Uterus (tissue), 2 donors: ENCODE measurements at regions not wholly inside any gene's neighbourhood (a gene's known extent, or its start where the extent isn't known, plus 50 kb on each side); places are given as distances from the start of the nearest gene placed in this dataset.

Source experiments
- POLR2A ChIP-seq, 2 donors: fragments of 450-650 bp; IDR thresholded peaks; one replicate each; pipeline ENCODE4 v1.6.1; 2016; ENCODE audit warnings: antibody characterized with exemption in 2 of 2, mild to moderate bottlenecking in 1 of 2, moderate library complexity in 1 of 2
- TF ChIP-seq, protein P1 (sequence below), 4 experiments: fragments of 200-600 bp in 2 of 4; fragments of 450-650 bp in 2 of 4; sonication (generic) in 2 of 4; IDR thresholded peaks; one replicate each; pipeline ENCODE4 v1.5.1; 2016 to 2019; ENCODE audit warnings: antibody characterized with exemption in 4 of 4, mild to moderate bottlenecking in 2 of 4, moderate library complexity in 1 of 4

DNA sequence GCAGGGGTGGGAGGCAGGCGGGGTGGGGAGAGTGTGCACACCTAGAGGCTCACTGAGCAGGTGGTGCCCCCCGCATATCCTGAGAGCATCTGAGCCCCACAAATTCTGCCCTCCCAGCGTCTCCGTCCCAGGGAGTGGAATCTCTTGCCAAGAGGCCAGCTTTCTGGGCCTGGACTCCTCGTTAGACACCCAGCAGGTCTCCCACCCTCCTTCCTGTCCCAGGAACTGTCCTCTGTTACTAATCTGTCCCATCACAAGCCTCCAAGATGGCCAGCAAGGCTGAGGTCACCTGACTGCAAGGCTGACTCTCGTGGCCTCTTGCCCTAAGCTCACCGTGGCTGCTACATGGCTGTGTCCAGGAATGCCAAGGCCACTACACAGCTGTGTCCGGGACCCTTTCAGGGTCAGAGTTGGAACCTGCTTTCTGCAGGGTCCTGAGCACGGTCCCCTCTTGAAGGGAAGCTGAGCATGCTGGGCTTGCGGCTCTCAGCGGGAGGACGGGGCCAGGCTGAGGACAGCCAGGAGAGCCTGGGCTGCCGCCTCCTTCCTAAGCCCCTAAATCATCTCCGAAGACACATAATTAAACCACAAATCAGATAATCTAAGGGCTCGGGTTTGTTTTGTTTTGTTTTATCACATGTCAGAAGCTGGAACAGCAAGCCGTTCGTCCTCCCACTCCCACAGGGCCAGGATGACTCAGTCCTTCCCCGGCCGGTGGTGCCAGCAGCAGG, 1327.3 kb downstream of the TBC1D22A start:
- TF ChIP-seq, protein P1, sequence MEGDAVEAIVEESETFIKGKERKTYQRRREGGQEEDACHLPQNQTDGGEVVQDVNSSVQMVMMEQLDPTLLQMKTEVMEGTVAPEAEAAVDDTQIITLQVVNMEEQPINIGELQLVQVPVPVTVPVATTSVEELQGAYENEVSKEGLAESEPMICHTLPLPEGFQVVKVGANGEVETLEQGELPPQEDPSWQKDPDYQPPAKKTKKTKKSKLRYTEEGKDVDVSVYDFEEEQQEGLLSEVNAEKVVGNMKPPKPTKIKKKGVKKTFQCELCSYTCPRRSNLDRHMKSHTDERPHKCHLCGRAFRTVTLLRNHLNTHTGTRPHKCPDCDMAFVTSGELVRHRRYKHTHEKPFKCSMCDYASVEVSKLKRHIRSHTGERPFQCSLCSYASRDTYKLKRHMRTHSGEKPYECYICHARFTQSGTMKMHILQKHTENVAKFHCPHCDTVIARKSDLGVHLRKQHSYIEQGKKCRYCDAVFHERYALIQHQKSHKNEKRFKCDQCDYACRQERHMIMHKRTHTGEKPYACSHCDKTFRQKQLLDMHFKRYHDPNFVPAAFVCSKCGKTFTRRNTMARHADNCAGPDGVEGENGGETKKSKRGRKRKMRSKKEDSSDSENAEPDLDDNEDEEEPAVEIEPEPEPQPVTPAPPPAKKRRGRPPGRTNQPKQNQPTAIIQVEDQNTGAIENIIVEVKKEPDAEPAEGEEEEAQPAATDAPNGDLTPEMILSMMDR (IDR thresholded peaks at IDR 0.05) = no peak
- no peak for TF ChIP-seq POLR2A (IDR thresholded peaks at IDR 0.05)
